Ishikawa (cell line): ENCODE measurements at regions not wholly inside any gene's neighbourhood (a gene's known extent, or its start where the extent isn't known, plus 50 kb on each side); places are given as distances from the start of the nearest gene placed in this dataset.

Experiments used
- CEBPB ChIP-seq: IDR thresholded peaks from 2 replicates; pipeline ENCODE4 v1.6.1; 2012
- CREB1 ChIP-seq: IDR thresholded peaks from 2 replicates; pipeline ENCODE4 v1.6.1; 2012; ENCODE audit warnings: low read depth
- EGR1 ChIP-seq: IDR thresholded peaks from 2 replicates; pipeline ENCODE4 v1.6.1; 2012
- EP300 ChIP-seq: IDR thresholded peaks from 2 replicates; pipeline ENCODE4 v1.6.1; 2012; ENCODE audit warnings: borderline replicate concordance
- FOXM1 ChIP-seq: IDR thresholded peaks from 2 replicates; pipeline ENCODE4 v1.6.1; 2012; ENCODE audit warnings: low read depth, borderline replicate concordance
- NFIC ChIP-seq: IDR thresholded peaks from 2 replicates; pipeline ENCODE4 v1.6.1; 2012
- RAD21 ChIP-seq: IDR thresholded peaks from 2 replicates; pipeline ENCODE4 v1.6.1; 2012; ENCODE audit warnings: low read depth
- TAF1 ChIP-seq: IDR thresholded peaks from 2 replicates; pipeline ENCODE4 v1.6.1; 2012; ENCODE audit warnings: low read depth, mild to moderate bottlenecking
- TCF12 ChIP-seq: IDR thresholded peaks from 2 replicates; pipeline ENCODE4 v1.6.1; 2012; ENCODE audit warnings: low read depth
- TEAD4 ChIP-seq: IDR thresholded peaks from 2 replicates; pipeline ENCODE4 v1.6.1; 2012
- YY1 ChIP-seq: IDR thresholded peaks from 2 replicates; pipeline ENCODE4 v1.6.1; 2012; ENCODE audit warnings: low read depth
- ZBTB7A ChIP-seq: IDR thresholded peaks from 2 replicates; pipeline ENCODE4 v1.6.1; 2012; ENCODE audit warnings: low read depth
- TF ChIP-seq, protein P1 (sequence below): IDR thresholded peaks from 2 replicates; pipeline ENCODE4 v1.6.1; 2012; ENCODE audit warnings: low read depth, mild to moderate bottlenecking
- TF ChIP-seq, protein P2 (sequence below): IDR thresholded peaks from 2 replicates; pipeline ENCODE4 v1.6.1; 2012
- TF ChIP-seq, protein P3 (sequence below): IDR thresholded peaks from 2 replicates; pipeline ENCODE4 v1.6.1; 2012

DNA sequence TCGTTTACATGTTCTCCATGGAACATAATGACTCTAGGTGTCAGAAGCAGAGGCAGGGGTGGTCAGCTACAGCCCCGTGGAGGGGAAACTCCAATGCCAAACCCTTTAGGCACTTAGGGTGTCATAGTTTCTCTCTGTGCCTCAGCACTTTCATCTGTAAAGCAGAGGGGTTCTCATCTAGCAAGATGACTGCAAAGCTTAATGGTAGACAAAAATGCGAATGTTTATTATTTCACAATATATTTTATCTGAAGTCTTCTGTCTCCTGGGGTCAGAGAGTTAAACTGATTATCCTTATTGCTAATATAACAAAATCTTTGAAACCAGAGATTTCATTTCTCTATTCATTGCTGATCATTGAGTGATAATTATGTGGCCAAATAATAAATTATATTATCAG is 522.5 kb downstream of the TSN start:
- TF ChIP-seq TCF12 (no peak), CREB1 (no peak), CEBPB (no peak), TAF1 (no peak), YY1 (no peak), FOXM1 (no peak), TEAD4 (no peak), EGR1 (no peak), NFIC (no peak), RAD21 (no peak), ZBTB7A (no peak), EP300 (no peak)
- TF ChIP-seq, protein P1, sequence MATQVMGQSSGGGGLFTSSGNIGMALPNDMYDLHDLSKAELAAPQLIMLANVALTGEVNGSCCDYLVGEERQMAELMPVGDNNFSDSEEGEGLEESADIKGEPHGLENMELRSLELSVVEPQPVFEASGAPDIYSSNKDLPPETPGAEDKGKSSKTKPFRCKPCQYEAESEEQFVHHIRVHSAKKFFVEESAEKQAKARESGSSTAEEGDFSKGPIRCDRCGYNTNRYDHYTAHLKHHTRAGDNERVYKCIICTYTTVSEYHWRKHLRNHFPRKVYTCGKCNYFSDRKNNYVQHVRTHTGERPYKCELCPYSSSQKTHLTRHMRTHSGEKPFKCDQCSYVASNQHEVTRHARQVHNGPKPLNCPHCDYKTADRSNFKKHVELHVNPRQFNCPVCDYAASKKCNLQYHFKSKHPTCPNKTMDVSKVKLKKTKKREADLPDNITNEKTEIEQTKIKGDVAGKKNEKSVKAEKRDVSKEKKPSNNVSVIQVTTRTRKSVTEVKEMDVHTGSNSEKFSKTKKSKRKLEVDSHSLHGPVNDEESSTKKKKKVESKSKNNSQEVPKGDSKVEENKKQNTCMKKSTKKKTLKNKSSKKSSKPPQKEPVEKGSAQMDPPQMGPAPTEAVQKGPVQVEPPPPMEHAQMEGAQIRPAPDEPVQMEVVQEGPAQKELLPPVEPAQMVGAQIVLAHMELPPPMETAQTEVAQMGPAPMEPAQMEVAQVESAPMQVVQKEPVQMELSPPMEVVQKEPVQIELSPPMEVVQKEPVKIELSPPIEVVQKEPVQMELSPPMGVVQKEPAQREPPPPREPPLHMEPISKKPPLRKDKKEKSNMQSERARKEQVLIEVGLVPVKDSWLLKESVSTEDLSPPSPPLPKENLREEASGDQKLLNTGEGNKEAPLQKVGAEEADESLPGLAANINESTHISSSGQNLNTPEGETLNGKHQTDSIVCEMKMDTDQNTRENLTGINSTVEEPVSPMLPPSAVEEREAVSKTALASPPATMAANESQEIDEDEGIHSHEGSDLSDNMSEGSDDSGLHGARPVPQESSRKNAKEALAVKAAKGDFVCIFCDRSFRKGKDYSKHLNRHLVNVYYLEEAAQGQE = no peak
- TF ChIP-seq, protein P2, sequence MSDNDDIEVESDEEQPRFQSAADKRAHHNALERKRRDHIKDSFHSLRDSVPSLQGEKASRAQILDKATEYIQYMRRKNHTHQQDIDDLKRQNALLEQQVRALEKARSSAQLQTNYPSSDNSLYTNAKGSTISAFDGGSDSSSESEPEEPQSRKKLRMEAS = no peak
- TF ChIP-seq, protein P3, sequence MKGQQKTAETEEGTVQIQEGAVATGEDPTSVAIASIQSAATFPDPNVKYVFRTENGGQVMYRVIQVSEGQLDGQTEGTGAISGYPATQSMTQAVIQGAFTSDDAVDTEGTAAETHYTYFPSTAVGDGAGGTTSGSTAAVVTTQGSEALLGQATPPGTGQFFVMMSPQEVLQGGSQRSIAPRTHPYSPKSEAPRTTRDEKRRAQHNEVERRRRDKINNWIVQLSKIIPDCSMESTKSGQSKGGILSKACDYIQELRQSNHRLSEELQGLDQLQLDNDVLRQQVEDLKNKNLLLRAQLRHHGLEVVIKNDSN = no peak

DNA sequence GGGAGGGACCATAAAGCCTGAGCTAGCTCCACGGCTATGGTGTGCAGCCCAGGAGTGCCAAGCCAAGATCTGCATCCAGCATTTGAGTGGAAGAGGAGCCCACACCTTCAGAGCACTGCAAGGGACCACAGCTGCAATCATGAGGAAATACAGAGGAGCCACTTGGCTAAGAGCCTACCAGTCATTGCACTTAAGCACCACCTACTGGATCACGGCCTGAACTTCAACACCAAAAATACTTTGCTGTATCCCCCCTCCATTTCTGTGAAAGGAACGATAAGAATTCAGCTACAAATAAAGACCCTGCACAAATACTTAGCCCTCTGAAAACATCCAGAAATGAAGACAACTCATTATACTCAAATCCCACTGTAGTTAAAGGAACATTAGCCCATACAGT is 545.3 kb downstream of the TSN start:
- TF ChIP-seq RAD21 = peak; percentile 55
- no peak for TF ChIP-seq CREB1

DNA sequence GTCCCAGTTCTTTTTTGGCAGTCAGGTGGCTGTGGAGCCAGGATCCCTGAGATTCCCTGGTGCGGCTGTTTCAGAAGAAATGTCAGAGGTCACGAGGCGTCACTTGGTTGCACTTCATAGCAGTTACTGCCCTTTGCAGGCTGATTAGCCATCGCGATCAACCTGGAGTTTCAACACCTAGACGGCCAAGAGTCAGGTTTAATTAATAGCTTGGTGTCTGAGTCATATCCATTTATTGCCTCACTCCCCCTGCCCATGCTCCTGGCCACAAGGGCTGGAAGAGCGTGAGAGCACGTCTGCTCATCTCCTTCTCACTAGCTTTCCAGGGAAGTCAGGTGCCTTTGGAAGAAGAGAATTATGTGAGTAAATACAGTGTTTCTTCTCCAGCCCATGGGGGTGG is 552.3 kb downstream of the TSN start:
- TF ChIP-seq, protein P2 = no peak
- TF ChIP-seq TAF1 (no peak), TCF12 (no peak), CEBPB (no peak), CREB1 (no peak), RAD21 (no peak), ZBTB7A (no peak), FOXM1 (no peak), TEAD4 (no peak), EGR1 (no peak), EP300 (no peak), YY1 (no peak), NFIC (no peak)
- TF ChIP-seq, protein P3 = no peak
- TF ChIP-seq, protein P1 = no peak

DNA sequence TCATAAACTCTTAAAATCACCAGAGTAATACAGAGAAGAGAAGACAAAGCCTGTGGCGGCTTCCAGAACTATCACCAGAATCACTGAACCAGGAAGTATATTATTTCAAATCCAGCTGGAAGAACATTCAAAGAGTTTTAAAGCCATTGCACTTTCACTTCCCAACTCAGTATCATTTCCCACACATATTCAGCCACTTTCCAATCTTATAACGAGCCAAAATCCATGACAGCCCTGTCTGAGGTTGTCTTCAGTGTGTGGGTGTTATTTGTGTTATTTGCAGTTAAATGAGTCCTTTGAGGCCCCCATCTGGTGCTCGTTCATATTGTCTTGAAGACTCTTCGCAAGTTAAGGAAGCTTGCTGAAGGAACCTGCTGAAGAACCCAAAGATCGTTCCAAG is 559.9 kb downstream of the TSN start:
- TF ChIP-seq RAD21 = peak; percentile 20; the same call in 1 of the 2 replicates
- TF ChIP-seq TCF12 = no peak

DNA sequence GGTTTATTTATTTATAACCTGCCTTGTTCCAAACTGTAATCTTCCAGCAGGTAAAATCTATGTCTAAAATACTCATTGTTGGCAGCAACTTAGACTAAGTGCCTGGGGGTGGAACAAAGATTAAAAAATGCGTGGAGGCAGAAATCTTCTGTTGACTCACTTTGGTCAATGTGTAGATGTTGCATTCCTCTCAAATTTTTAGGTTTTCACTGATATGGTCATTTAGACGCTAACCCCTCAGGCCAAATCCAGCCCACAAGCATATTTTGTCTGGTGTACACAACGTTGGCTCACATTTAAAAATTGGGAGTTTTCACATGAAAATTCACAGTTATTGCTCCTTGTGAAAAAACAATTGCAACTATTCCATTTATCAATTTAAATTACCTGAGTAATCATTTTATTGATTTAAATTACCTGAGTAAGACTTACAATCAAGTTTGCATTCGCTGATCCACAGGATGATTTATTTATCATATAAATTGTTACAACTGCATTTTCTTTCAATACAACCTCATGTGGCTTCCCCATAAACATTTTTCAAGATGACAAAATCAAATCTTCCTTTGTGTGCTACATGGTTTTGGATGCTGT is 564.2 kb downstream of the TSN start:
- TF ChIP-seq, protein P2 = no peak
- no peak for TF ChIP-seq YY1
- no peak for TF ChIP-seq CREB1
- no peak for TF ChIP-seq TCF12
- no peak for TF ChIP-seq NFIC
- no peak for TF ChIP-seq TEAD4
- TF ChIP-seq, protein P1 = no peak
- TF ChIP-seq, protein P3 = no peak
- no peak for TF ChIP-seq FOXM1
